ENCODE measurements at regions not wholly inside any gene's neighbourhood (a gene's known extent, or its start where the extent isn't known, plus 50 kb on each side); places are given as distances from the start of the nearest gene placed in this dataset.
"Not testable (repeated sequence)": the region's sequence is repeated elsewhere in the genome, so short reads cannot be mapped to it uniquely, and the experiment has no call there.

GRCh38 chr7:79775911-79776310 is 322.4 kb upstream of the MAGI2 start:
- TF ChIP-seq CTCF (IDR thresholded peaks at IDR 0.05), result no peak
- no peak for TF ChIP-seq POLR2A (IDR thresholded peaks at IDR 0.05)
- intact Hi-C loops (cut with DNase I; ENCODE audit: low total_unique reads), result no loop called here
- no peak overlapping the region for H3K4me3 ChIP-seq (ENCODE audit: low read depth, poor library complexity, severe bottlenecking)
- WGBS, 2 donors, result 81 to 92% methylated on average over 3 of the region's 3 CpGs
- no peak for DNase-seq (ENCODE audit: low spot score in 2 of 2)

GRCh38 chr7:79774150-79774549 is 320.7 kb upstream of the MAGI2 start:
- H3K4me3 ChIP-seq (ENCODE audit: low read depth, poor library complexity, severe bottlenecking), result no peak overlapping the region
- intact Hi-C loops (cut with DNase I; ENCODE audit: low total_unique reads), result no loop called here
- no peak for TF ChIP-seq CTCF (IDR thresholded peaks at IDR 0.05)
- TF ChIP-seq POLR2A (IDR thresholded peaks at IDR 0.05), result no peak
- DNase-seq (ENCODE audit: low spot score in 2 of 2), result no peak

- TF ChIP-seq POLR2A (IDR thresholded peaks at IDR 0.05) (no peak), CTCF (IDR thresholded peaks at IDR 0.05) (no peak)
- intact Hi-C loops (cut with DNase I; ENCODE audit: low total_unique reads), result no loop called here
- no peak for DNase-seq (ENCODE audit: low spot score in 2 of 2)
- 33 to 80% methylated on average over 2 of the region's 2 CpGs for WGBS, 2 donors
- no peak overlapping the region for H3K4me3 ChIP-seq (ENCODE audit: low read depth, poor library complexity, severe bottlenecking)
These were observed 317.5 kb upstream of the MAGI2 start for GRCh38 chr7:79770970-79771369.

- TF ChIP-seq POLR2A (IDR thresholded peaks at IDR 0.05), result no peak
- TF ChIP-seq CTCF (IDR thresholded peaks at IDR 0.05), result no peak
- DNase-seq (ENCODE audit: low spot score in 2 of 2), result no peak
- no peak overlapping the region for H3K4me3 ChIP-seq (ENCODE audit: low read depth, poor library complexity, severe bottlenecking)
- 67 to 69% methylated on average over 2 of the region's 2 CpGs for WGBS, 2 donors
- intact Hi-C loops (cut with DNase I; ENCODE audit: low total_unique reads), result no loop called here
These were observed 316.6 kb upstream of the MAGI2 start for GRCh38 chr7:79770063-79770462.

GRCh38 chr7:79767876-79768560 is 314.6 kb upstream of the MAGI2 start:
- H3K4me3 ChIP-seq (ENCODE audit: low read depth, poor library complexity, severe bottlenecking); intact Hi-C loops (cut with DNase I; ENCODE audit: low total_unique reads); DNase-seq (ENCODE audit: low spot score in 2 of 2): not testable (repeated sequence)
- WGBS, 2 donors, result 95% methylated on average over 28 to 45 of the region's 46 CpGs

- intact Hi-C loops (cut with DNase I; ENCODE audit: low total_unique reads); DNase-seq (ENCODE audit: low spot score in 2 of 2); H3K4me3 ChIP-seq (ENCODE audit: low read depth, poor library complexity, severe bottlenecking): not testable (repeated sequence)
- WGBS, 2 donors, result 90 to 91% methylated on average over 13 to 14 of the region's 14 CpGs
These were observed 313.7 kb upstream of the MAGI2 start for GRCh38 chr7:79767192-79767591.

- no peak overlapping the region for H3K4me3 ChIP-seq (ENCODE audit: low read depth, poor library complexity, severe bottlenecking)
- 23 to 40% methylated on average over 2 of the region's 2 CpGs for WGBS, 2 donors
- TF ChIP-seq POLR2A (IDR thresholded peaks at IDR 0.05) (no peak), CTCF (IDR thresholded peaks at IDR 0.05) (no peak)
- intact Hi-C loops (cut with DNase I; ENCODE audit: low total_unique reads), result loop anchor here (5.0 kb wide), 1 partner anchor 1100 kb away; no protein-coding TSS in a partner anchor
- DNase-seq (ENCODE audit: low spot score in 2 of 2), result no peak
These were observed 308.5 kb upstream of the MAGI2 start for GRCh38 chr7:79761876-79762429.

GRCh38 chr7:79750941-79751340 is 297.5 kb upstream of the MAGI2 start:
- intact Hi-C loops (cut with DNase I; ENCODE audit: low total_unique reads); DNase-seq (ENCODE audit: low spot score in 2 of 2); H3K4me3 ChIP-seq (ENCODE audit: low read depth, poor library complexity, severe bottlenecking): not testable (repeated sequence)
- WGBS, 2 donors, result 92 to 95% methylated on average over 8 of the region's 8 CpGs
